PC-9 (cell line): ENCODE measurements at regions not wholly inside any gene's neighbourhood (a gene's known extent, or its start where the extent isn't known, plus 50 kb on each side); places are given as distances from the start of the nearest gene placed in this dataset.

Experiments
- BruUV-seq: library from RNA; stranded (reverse); fragments of 400-500 nt; replicated peaks from 2 replicates; lab custom pipeline; 2021; lab: Mats Ljungman, UMichigan
- CTCF ChIA-PET: fragments of 300-600 bp; sonication (Branson Sonifier 250); formaldehyde crosslinking; loops from one replicate; lab custom pipeline; 2022; ENCODE audit warnings: antibody characterized with exemption; lab: Charles Lee
- POLR2A ChIA-PET: fragments of 300-600 bp; sonication (Branson Sonifier 250); formaldehyde crosslinking; loops from one replicate; lab custom pipeline; 2022; ENCODE audit warnings: antibody characterized with exemption; ENCODE audit not compliant: unreplicated experiment; lab: Charles Lee
- DNase-seq, 2 experiments: peaks; one replicate each; pipeline versions ENCODE4 v3.0.0 to v3.0.0-alpha.2; 2015 to 2022; ENCODE audit warnings: mixed read lengths in 1 of 2
- H2AFZ ChIP-seq: fragments of 200-600 bp; sonication (generic); 2 replicates; pipeline ENCODE4 v1.8.1; 2017; ENCODE audit warnings: antibody characterized with exemption
- H3F3A ChIP-seq: fragments of 200-600 bp; sonication (generic); 2 replicates; pipeline ENCODE4 v1.8.1; 2017; ENCODE audit warnings: antibody characterized with exemption, mild to moderate bottlenecking, low read depth; ENCODE audit not compliant: insufficient read depth
- H3K27ac ChIP-seq: fragments of 200-600 bp; sonication (generic); 2 replicates; pipeline ENCODE4 v1.6.1; 2016; ENCODE audit warnings: mixed run types
- H3K27me3 ChIP-seq: fragments of 200-600 bp; sonication (generic); 2 replicates; pipeline ENCODE4 v1.6.1; 2016; ENCODE audit warnings: low read depth, mixed run types; ENCODE audit not compliant: insufficient read depth
- H3K36me3 ChIP-seq: fragments of 200-600 bp; sonication (generic); 2 replicates; pipeline ENCODE4 v1.6.1; 2016; ENCODE audit warnings: low read depth, mixed run types
- H3K4me1 ChIP-seq: fragments of 200-600 bp; sonication (generic); replicated peaks from 2 replicates; pipeline ENCODE4 v1.6.1; 2016; ENCODE audit warnings: mixed run types; ENCODE audit not compliant: insufficient read depth
- H3K4me2 ChIP-seq: fragments of 200-600 bp; sonication (generic); 2 replicates; pipeline ENCODE4 v1.6.1; 2017; ENCODE audit warnings: mixed run types
- H3K4me3 ChIP-seq: fragments of 200-600 bp; sonication (generic); 2 replicates; pipeline ENCODE4 v1.6.1; 2016; ENCODE audit warnings: mixed run types
- H3K79me2 ChIP-seq: fragments of 200-600 bp; sonication (generic); 2 replicates; pipeline ENCODE4 v1.6.1; 2017; ENCODE audit warnings: low read depth, mixed run types
- H3K9me2 ChIP-seq: fragments of 200-600 bp; sonication (generic); 2 replicates; pipeline ENCODE4 v1.8.1; 2017; ENCODE audit warnings: mild to moderate bottlenecking; ENCODE audit not compliant: insufficient read depth
- H3K9me3 ChIP-seq: fragments of 200-600 bp; sonication (generic); 2 replicates; pipeline ENCODE4 v1.8.1; 2016; ENCODE audit warnings: low read depth; ENCODE audit not compliant: insufficient read depth
- H4K20me1 ChIP-seq: fragments of 200-600 bp; sonication (generic); 2 replicates; pipeline ENCODE4 v1.8.1; 2017; ENCODE audit not compliant: insufficient read depth
- EZH2 ChIP-seq: fragments of 200-600 bp; sonication (generic); IDR thresholded peaks from 2 replicates; pipeline ENCODE4 v1.8.0; 2017; ENCODE audit warnings: antibody characterized with exemption, low read depth
- intact Hi-C: fragments of 100-400 bp; cut with micrococcal nuclease; formaldehyde crosslinking; loops from one replicate; pipeline ENCODE4 v1.10.0; 2022; ENCODE audit not compliant: unreplicated experiment
- TF ChIP-seq, protein P1 (sequence below): fragments of 200-600 bp; sonication (generic); conservative IDR thresholded peaks from 2 replicates; pipeline ENCODE4 v1.6.1; 2017; ENCODE audit warnings: mixed run types, antibody characterized with exemption, mild to moderate bottlenecking, moderate library complexity

DNA sequence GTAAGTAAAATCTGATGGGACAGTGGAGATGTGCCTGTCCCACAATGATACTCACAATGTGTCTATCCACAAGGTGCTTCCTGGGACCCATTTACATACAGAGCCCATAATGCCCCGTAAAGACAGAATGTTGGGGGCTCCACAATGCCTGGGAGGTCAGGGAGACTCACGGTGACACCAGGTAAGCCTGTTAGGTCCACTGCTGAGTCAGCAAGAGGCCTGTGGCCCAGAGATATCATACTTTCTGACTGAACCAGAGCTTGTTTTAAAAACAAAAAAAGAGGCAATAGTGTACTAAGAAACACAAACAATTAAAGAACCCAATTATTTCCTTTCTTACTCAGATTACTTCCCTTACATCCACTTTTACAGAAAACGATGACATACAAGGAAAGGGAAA is 771.1 kb upstream of the ID2 start:
- POLR2A ChIA-PET, result no interaction called here
- CTCF ChIA-PET, result no interaction called here
- intact Hi-C loops, result no loop called here

DNA sequence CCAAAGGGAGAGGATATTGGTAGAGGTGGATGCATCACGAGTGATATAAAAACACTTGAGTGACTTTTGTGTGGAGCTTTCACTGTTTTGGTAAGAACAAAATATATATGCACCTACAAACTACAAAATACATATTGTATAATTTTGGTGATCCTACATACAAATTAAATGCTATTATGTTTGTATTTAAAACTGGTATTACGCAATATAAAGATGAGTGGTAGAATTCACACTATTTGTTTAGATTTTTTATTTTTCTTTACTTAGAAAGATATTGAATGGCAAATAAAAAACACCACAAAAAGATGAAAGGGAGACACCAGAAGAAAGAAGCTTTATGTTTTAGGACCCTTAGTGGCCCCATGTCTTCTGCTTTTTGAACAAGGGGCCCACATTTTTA is 770.7 kb upstream of the ID2 start:
- Histone ChIP-seq H3K79me2 (no peaks in the 10 kb centered on the region), H3K4me3 (no peak overlapping the region), H3K27me3 (peaks cover 34% of the 10 kb centered on the region), H3K9me2 (no peaks in the 10 kb centered on the region), H3K4me1 (no peaks in the 10 kb centered on the region), H3K36me3 (no peaks in the 10 kb centered on the region), H3K9me3 (no peaks in the 10 kb centered on the region), H2AFZ (no peak overlapping the region), H3K27ac (no peak overlapping the region), H3K4me2 (no peak overlapping the region), H4K20me1 (no peaks in the 10 kb centered on the region), H3F3A (no peaks in the 10 kb centered on the region)
- intact Hi-C loops, result no loop called here
- POLR2A ChIA-PET, result no interaction called here
- no peak for DNase-seq
- no peak for TF ChIP-seq EZH2
- TF ChIP-seq, protein P1, sequence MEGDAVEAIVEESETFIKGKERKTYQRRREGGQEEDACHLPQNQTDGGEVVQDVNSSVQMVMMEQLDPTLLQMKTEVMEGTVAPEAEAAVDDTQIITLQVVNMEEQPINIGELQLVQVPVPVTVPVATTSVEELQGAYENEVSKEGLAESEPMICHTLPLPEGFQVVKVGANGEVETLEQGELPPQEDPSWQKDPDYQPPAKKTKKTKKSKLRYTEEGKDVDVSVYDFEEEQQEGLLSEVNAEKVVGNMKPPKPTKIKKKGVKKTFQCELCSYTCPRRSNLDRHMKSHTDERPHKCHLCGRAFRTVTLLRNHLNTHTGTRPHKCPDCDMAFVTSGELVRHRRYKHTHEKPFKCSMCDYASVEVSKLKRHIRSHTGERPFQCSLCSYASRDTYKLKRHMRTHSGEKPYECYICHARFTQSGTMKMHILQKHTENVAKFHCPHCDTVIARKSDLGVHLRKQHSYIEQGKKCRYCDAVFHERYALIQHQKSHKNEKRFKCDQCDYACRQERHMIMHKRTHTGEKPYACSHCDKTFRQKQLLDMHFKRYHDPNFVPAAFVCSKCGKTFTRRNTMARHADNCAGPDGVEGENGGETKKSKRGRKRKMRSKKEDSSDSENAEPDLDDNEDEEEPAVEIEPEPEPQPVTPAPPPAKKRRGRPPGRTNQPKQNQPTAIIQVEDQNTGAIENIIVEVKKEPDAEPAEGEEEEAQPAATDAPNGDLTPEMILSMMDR, result no peak
- CTCF ChIA-PET, result no interaction called here
- no TSS peak for BruUV-seq

More for the DNA sequence above, 771.1 kb upstream of the ID2 start:
- Histone ChIP-seq H2AFZ (no peak overlapping the region), H3K79me2 (no peaks in the 10 kb centered on the region), H3F3A (no peaks in the 10 kb centered on the region), H3K27ac (no peak overlapping the region), H3K9me2 (no peaks in the 10 kb centered on the region), H3K27me3 (peaks cover 38% of the 10 kb centered on the region), H4K20me1 (no peaks in the 10 kb centered on the region), H3K9me3 (no peaks in the 10 kb centered on the region), H3K4me1 (no peaks in the 10 kb centered on the region), H3K4me3 (no peak overlapping the region), H3K4me2 (no peak overlapping the region), H3K36me3 (no peaks in the 10 kb centered on the region)
- no peak for DNase-seq
- no peak for TF ChIP-seq EZH2
- TF ChIP-seq, protein P1, result no peak
- BruUV-seq, result no TSS peak

DNA sequence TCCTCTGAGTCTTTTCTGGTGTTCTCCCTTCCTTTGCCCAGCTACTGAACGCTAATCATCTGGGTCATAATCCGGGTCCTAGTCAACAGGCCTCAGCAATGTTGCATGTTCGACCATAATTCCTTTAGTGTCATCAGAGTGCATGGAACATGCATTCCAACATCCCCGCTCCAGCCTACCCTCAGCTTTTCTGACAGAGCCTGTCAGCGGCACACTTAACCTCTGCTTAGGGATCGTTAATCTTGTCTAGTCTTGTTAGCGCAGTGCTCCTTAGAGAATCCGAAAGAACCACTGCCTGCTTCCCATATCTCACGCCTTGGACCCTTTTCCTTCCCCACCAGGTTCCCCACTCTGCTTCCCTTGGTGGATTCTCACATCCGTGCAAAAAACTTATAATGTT is 767.9 kb upstream of the ID2 start:
- no peak for DNase-seq
- no peak overlapping the region for H3K4me2 ChIP-seq
- intact Hi-C loops, result no loop called here
- BruUV-seq, result no TSS peak
- no peaks in the 10 kb centered on the region for H4K20me1 ChIP-seq
- no peaks in the 10 kb centered on the region for H3K79me2 ChIP-seq
- no peaks in the 10 kb centered on the region for H3K9me3 ChIP-seq
- no peaks in the 10 kb centered on the region for H3F3A ChIP-seq
- H3K9me2 ChIP-seq, result no peaks in the 10 kb centered on the region
- H3K36me3 ChIP-seq, result no peaks in the 10 kb centered on the region
- no peaks in the 10 kb centered on the region for H3K4me1 ChIP-seq
- TF ChIP-seq, protein P1, result no peak
- TF ChIP-seq EZH2, result no peak
- H2AFZ ChIP-seq, result no peak overlapping the region
- peaks cover 38% of the 10 kb centered on the region for H3K27me3 ChIP-seq
- ChIA-PET CTCF (no interaction called here), POLR2A (no interaction called here)
- no peak overlapping the region for H3K4me3 ChIP-seq
- H3K27ac ChIP-seq, result no peak overlapping the region
